H1 (cell line): ENCODE measurements at regions not wholly inside any gene's neighbourhood (a gene's known extent, or its start where the extent isn't known, plus 50 kb on each side); places are given as distances from the start of the nearest gene placed in this dataset.

Experiments used
- CTCF ChIA-PET: fragments of 300-600 bp; sonication (Branson Sonifier 250); formaldehyde crosslinking; loops from one replicate; lab custom pipeline; 2021; ENCODE audit not compliant: partially characterized antibody; lab: Charles Lee
- POLR2A ChIA-PET: fragments of 300-600 bp; sonication (Branson Sonifier 250); formaldehyde crosslinking; loops from one replicate; lab custom pipeline; 2021; ENCODE audit warnings: inconsistent platforms; ENCODE audit not compliant: partially characterized antibody; lab: Charles Lee
- DNase-seq, 2 experiments: peaks; one replicate each; pipeline versions ENCODE4 v3.0.0 to v3.0.0-alpha.2; 2010 to 2022; ENCODE audit warnings: low spot score in 2 of 2, low read depth in 1 of 2, mixed read lengths in 1 of 2
- FAIRE-seq: peaks from 2 replicates; lab custom pipeline; 2011; peaks lifted over from hg19 to GRCh38; lab: Jason Lieb, UNC
- H2AFZ ChIP-seq: 2 replicates; pipeline ENCODE4 v1.8.1; 2012; ENCODE audit warnings: low read length, inconsistent platforms
- H2AK5ac ChIP-seq: 2 replicates; pipeline ENCODE4 v1.6.1; 2013; ENCODE audit warnings: low read depth, low read length
- H2BK120ac ChIP-seq: replicated peaks from 2 replicates; pipeline ENCODE3; 2013; ENCODE audit warnings: low read depth, low read length, inconsistent platforms
- H2BK12ac ChIP-seq: 2 replicates; pipeline ENCODE4 v1.6.1; 2013; ENCODE audit warnings: low read depth, low read length
- H2BK15ac ChIP-seq: 2 replicates; pipeline ENCODE4 v1.6.1; 2013; ENCODE audit warnings: low read length
- H2BK20ac ChIP-seq: 2 replicates; pipeline ENCODE4 v1.6.1; 2013; ENCODE audit warnings: low read length
- H2BK5ac ChIP-seq: 2 replicates; pipeline ENCODE4 v1.6.1; 2013; ENCODE audit warnings: low read depth, low read length
- H3K14ac ChIP-seq: 2 replicates; pipeline ENCODE4 v1.6.1; 2013; ENCODE audit warnings: inconsistent platforms; ENCODE audit not compliant: insufficient read length
- H3K18ac ChIP-seq: 2 replicates; pipeline ENCODE4 v1.6.1; 2013; ENCODE audit warnings: low read length; ENCODE audit errors: extremely low read depth
- H3K23ac ChIP-seq: 2 replicates; pipeline ENCODE4 v1.6.1; 2013; ENCODE audit warnings: inconsistent platforms; ENCODE audit not compliant: insufficient read length
- H3K23me2 ChIP-seq: 2 replicates; pipeline ENCODE4 v1.6.1; 2013; ENCODE audit warnings: low read depth, low read length
- H3K27ac ChIP-seq: 2 replicates; pipeline ENCODE4 v1.6.1; 2011; ENCODE audit warnings: low read depth, low read length, inconsistent platforms
- H3K27me3 ChIP-seq, 4 experiments: replicated peaks in 1 of 4; 1 replicate in 1 of 4; 2 replicates in 3 of 4; pipeline versions ENCODE4 v1.6.1 to v1.8.1; 2011 to 2013; ENCODE audit warnings: low read length in 3 of 4, mild to moderate bottlenecking in 3 of 4, inconsistent platforms in 2 of 4, mixed read lengths in 2 of 4, moderate library complexity in 1 of 4; ENCODE audit not compliant: control insufficient read depth in 3 of 4, insufficient read depth in 3 of 4; ENCODE audit errors: extremely low read depth in 1 of 4
- H3K36me3 ChIP-seq, 4 experiments: 2 replicates each; pipeline versions ENCODE4 v1.6.1 to v1.8.1; 2011 to 2013; ENCODE audit warnings: mild to moderate bottlenecking in 4 of 4, low read length in 3 of 4, moderate library complexity in 2 of 4, control low read depth in 1 of 4, inconsistent platforms in 1 of 4; ENCODE audit not compliant: insufficient read depth in 4 of 4, control insufficient read depth in 2 of 4
- H3K4ac ChIP-seq: replicated peaks from 2 replicates; pipeline ENCODE3; 2013; ENCODE audit warnings: low read length, low read depth, mixed read lengths, inconsistent platforms; ENCODE audit not compliant: insufficient read length
- H3K4me1 ChIP-seq, 4 experiments: replicated peaks in 1 of 4; 1 replicate in 1 of 4; 2 replicates in 3 of 4; pipeline versions ENCODE4 v1.6.1 to v1.8.1; 2011 to 2013; ENCODE audit warnings: low read length in 3 of 4, inconsistent platforms in 2 of 4, mixed read lengths in 1 of 4; ENCODE audit not compliant: insufficient read depth in 4 of 4, control insufficient read depth in 3 of 4
- H3K4me2 ChIP-seq, 2 experiments: 2 replicates each; pipeline versions ENCODE4 v1.6.1 to v1.8.1; 2011 to 2013; ENCODE audit warnings: low read depth in 2 of 2, low read length in 2 of 2, control low read depth in 1 of 2, inconsistent platforms in 1 of 2, mild to moderate bottlenecking in 1 of 2; ENCODE audit not compliant: insufficient read depth in 1 of 2
- H3K4me3 ChIP-seq, 4 experiments: fragments of 200-600, 300-600 bp in 1 of 4; sonication (generic), shearing (Covaris generic), sonication (Bioruptor Twin) in 1 of 4; 2 replicates each; pipeline versions ENCODE4 v1.5.1 to v1.8.1; 2011 to 2016; ENCODE audit warnings: low read length in 4 of 4, low read depth in 3 of 4, control low read depth in 2 of 4, inconsistent platforms in 2 of 4, mild to moderate bottlenecking in 2 of 4, mixed read lengths in 1 of 4, moderate library complexity in 1 of 4; ENCODE audit not compliant: insufficient read depth in 2 of 4; ENCODE audit errors: extremely low read depth in 1 of 4
- H3K56ac ChIP-seq: replicated peaks from 2 replicates; pipeline ENCODE3; 2013; ENCODE audit warnings: low read depth, mild to moderate bottlenecking, mixed read lengths, low read length, inconsistent platforms; ENCODE audit not compliant: insufficient read length
- H3K79me1 ChIP-seq: 2 replicates; pipeline ENCODE4 v1.6.1; 2013; ENCODE audit warnings: low read depth, low read length, control low read depth
- H3K79me2 ChIP-seq, 2 experiments: 2 replicates each; pipeline versions ENCODE4 v1.6.1 to v1.8.1; 2012 to 2013; ENCODE audit warnings: low read length in 2 of 2, mild to moderate bottlenecking in 2 of 2, inconsistent platforms in 1 of 2; ENCODE audit not compliant: insufficient read depth in 2 of 2, control insufficient read depth in 1 of 2
- H3K9ac ChIP-seq, 4 experiments: replicated peaks in 1 of 4; 1 replicate in 1 of 4; 2 replicates in 3 of 4; pipeline versions ENCODE4 v1.6.1 to v1.8.1; 2011 to 2013; ENCODE audit warnings: low read depth in 3 of 4, low read length in 3 of 4, control low read depth in 2 of 4, mild to moderate bottlenecking in 2 of 4, moderate library complexity in 2 of 4, inconsistent platforms in 1 of 4; ENCODE audit errors: extremely low read depth in 1 of 4
- H3K9me3 ChIP-seq, 2 experiments: 2 replicates each; pipeline versions ENCODE4 v1.6.1 to v1.8.1; 2012 to 2013; ENCODE audit warnings: mild to moderate bottlenecking in 2 of 2, moderate library complexity in 2 of 2, control low read depth in 1 of 2, inconsistent platforms in 1 of 2, low read depth in 1 of 2, low read length in 1 of 2, mixed read lengths in 1 of 2; ENCODE audit not compliant: insufficient read depth in 2 of 2
- H4K20me1 ChIP-seq, 2 experiments: replicated peaks in 1 of 2; 2 replicates each; pipeline versions ENCODE3 to v1.8.1; 2011 to 2013; ENCODE audit warnings: inconsistent platforms in 2 of 2, low read length in 2 of 2, mild to moderate bottlenecking in 1 of 2; ENCODE audit not compliant: insufficient read depth in 2 of 2, control insufficient read depth in 1 of 2
- H4K5ac ChIP-seq: 2 replicates; pipeline ENCODE4 v1.6.1; 2013; ENCODE audit warnings: low read length, low read depth, mixed read lengths, inconsistent platforms; ENCODE audit not compliant: insufficient read length
- H4K8ac ChIP-seq: 2 replicates; pipeline ENCODE4 v1.8.0; 2013; ENCODE audit warnings: mild to moderate bottlenecking, moderate library complexity, low read length, inconsistent platforms; ENCODE audit not compliant: insufficient read depth; ENCODE audit errors: extremely low read depth
- H4K91ac ChIP-seq: replicated peaks from 2 replicates; pipeline ENCODE3; 2013; ENCODE audit warnings: low read length, mixed read lengths, inconsistent platforms; ENCODE audit not compliant: insufficient read length
- CBX8 ChIP-seq: fragments of 300-800, 300-1000 bp; sonication (generic); IDR thresholded peaks from 2 replicates; pipeline ENCODE4 v1.7.1; 2016; ENCODE audit warnings: low read depth, low read length, borderline replicate concordance
- CHD2 ChIP-seq: IDR thresholded peaks from 2 replicates; pipeline ENCODE4 v1.6.1; 2012; ENCODE audit warnings: low read length, improper control_type of control experiment
- EGR1 ChIP-seq: IDR thresholded peaks from 2 replicates; pipeline ENCODE4 v1.6.1; 2011; ENCODE audit warnings: low read depth, low read length, borderline replicate concordance
- EP300 ChIP-seq, 2 experiments: IDR thresholded peaks; 1 replicate in 1 of 2; 2 replicates in 1 of 2; pipeline ENCODE4 v1.6.1; 2011 to 2012; ENCODE audit warnings: low read depth in 2 of 2, low read length in 2 of 2, mild to moderate bottlenecking in 2 of 2, borderline replicate concordance in 1 of 2, inconsistent platforms in 1 of 2, moderate library complexity in 1 of 2
- HDAC2 ChIP-seq, 2 experiments: fragments of 300-600 bp in 1 of 2; sonication (generic) in 1 of 2; IDR thresholded peaks; 2 replicates each; pipeline ENCODE4 v1.6.1; 2011 to 2012; ENCODE audit warnings: low read depth in 2 of 2, low read length in 2 of 2, mild to moderate bottlenecking in 2 of 2, moderate library complexity in 2 of 2, borderline replicate concordance in 1 of 2, inconsistent platforms in 1 of 2
- HDAC6 ChIP-seq: IDR thresholded peaks from one replicate; pipeline ENCODE4 v1.7.1; 2012; ENCODE audit warnings: low read depth, mild to moderate bottlenecking, inconsistent platforms, low read length, moderate library complexity
- POLR2AphosphoS5 ChIP-seq: IDR thresholded peaks from 2 replicates; pipeline ENCODE4 v1.6.1; 2011; ENCODE audit warnings: low read depth, low read length
- RBBP5 ChIP-seq: IDR thresholded peaks from 2 replicates; pipeline ENCODE4 v1.7.1; 2012; ENCODE audit warnings: low read depth, mild to moderate bottlenecking, inconsistent platforms, low read length, moderate library complexity, borderline replicate concordance
- RNF2 ChIP-seq: fragments of 200-900, 300-1000 bp; sonication (generic); IDR thresholded peaks from 2 replicates; pipeline ENCODE4 v1.7.1; 2016; ENCODE audit warnings: borderline replicate concordance, low read depth, mild to moderate bottlenecking, antibody characterized with exemption, low read length; ENCODE audit not compliant: poor library complexity, severe bottlenecking; ENCODE audit errors: missing control alignments
- SIX5 ChIP-seq: IDR thresholded peaks from 2 replicates; pipeline ENCODE4 v1.6.1; 2011; ENCODE audit warnings: mild to moderate bottlenecking, low read depth, low read length
- TAF7 ChIP-seq: optimal IDR thresholded peaks from 2 replicates; pipeline ENCODE3; 2011; ENCODE audit warnings: low read depth, mild to moderate bottlenecking, inconsistent platforms, low read length, moderate library complexity, borderline replicate concordance
- ZNF274 ChIP-seq: IDR thresholded peaks from 2 replicates; pipeline ENCODE4 v1.7.0; 2012; ENCODE audit warnings: low read length, borderline replicate concordance; ENCODE audit errors: extremely low read depth
- WGBS, 2 experiments: shearing (Covaris generic) in 1 of 2; methylation state at CpG; one replicate each; pipeline versions ENCODE4 v1.1.6 to v1.1.7; 2013 to 2015; ENCODE audit warnings: low lambda C conversion rate in 2 of 2, mixed read lengths in 2 of 2, inconsistent platforms in 1 of 2, low coverage in 1 of 2, missing lambda C conversion rate in 1 of 2; ENCODE audit not compliant: insufficient replicate concordance in 2 of 2, insufficient coverage in 1 of 2, insufficient read length in 1 of 2; ENCODE audit errors: extremely low coverage in 1 of 2, missing lambda C conversion rate in 1 of 2; 5-methylcytosine and 5-hydroxymethylcytosine counted together

GRCh38 chr20:46816886-46817638, 77.6 kb upstream of the EYA2 start:
- no peak overlapping the region for H3K27ac ChIP-seq
- no peaks in the 10 kb centered on the region for H4K20me1 ChIP-seq
- no peak overlapping the region for H2BK120ac ChIP-seq
- H2AFZ ChIP-seq: no peak overlapping the region
- H3K27me3 ChIP-seq: no peaks in the 10 kb centered on the region; a peak in 1 of 7 replicates
- no peak overlapping the region for H3K56ac ChIP-seq
- H3K14ac ChIP-seq: no peak overlapping the region
- no peak overlapping the region for H2BK5ac ChIP-seq
- H4K91ac ChIP-seq: no peak overlapping the region
- peaks cover 0 to 11% (median 2%) of the 10 kb centered on the region in 4 experiments; a peak in 3 of 7 replicates for H3K4me1 ChIP-seq
- H2BK12ac ChIP-seq: no peak overlapping the region
- no peak overlapping the region for H3K9ac ChIP-seq
- H2BK15ac ChIP-seq: no peak overlapping the region
- no peak overlapping the region for H2BK20ac ChIP-seq
- H2AK5ac ChIP-seq: no peak overlapping the region
- no peak for TF ChIP-seq ZNF274
- no peak for TF ChIP-seq EP300 (IDR thresholded peaks at IDR 0.05; ENCODE audit: borderline replicate concordance in 1 of 2, low read depth in 2 of 2, low read length in 2 of 2)
- TF ChIP-seq HDAC6: no peak
- no peak for TF ChIP-seq POLR2AphosphoS5
- no peak for TF ChIP-seq CBX8
- TF ChIP-seq TAF7: no peak
- TF ChIP-seq SIX5: no peak
- no peak for TF ChIP-seq RBBP5
- TF ChIP-seq CHD2: no peak
- TF ChIP-seq EGR1: no peak
- TF ChIP-seq HDAC2 (IDR thresholded peaks at IDR 0.05; ENCODE audit: borderline replicate concordance in 1 of 2, low read depth in 2 of 2, low read length in 2 of 2): no peak
- no peak for TF ChIP-seq RNF2
- TF ChIP-seq, all 59 proteins: peak for 0
- DNase-seq (no peak), FAIRE-seq (no peak)
- H3K4me2 ChIP-seq: no peak overlapping the region
- WGBS, 2 experiments: 84% methylated on average over 8 of the region's 8 CpGs; no CpG with 5 or more reads in 1 of the 2 experiments
- POLR2A ChIA-PET: no interaction called here
- no peaks in the 10 kb centered on the region for H3K9me3 ChIP-seq
- CTCF ChIA-PET: no interaction called here
- no peak overlapping the region for H3K18ac ChIP-seq
- H3K23me2 ChIP-seq: no peaks in the 10 kb centered on the region
- no peak overlapping the region for H4K8ac ChIP-seq
- no peaks in the 10 kb centered on the region for H3K79me2 ChIP-seq
- H3K36me3 ChIP-seq: no peaks in the 10 kb centered on the region
- no peak overlapping the region for H4K5ac ChIP-seq
- H3K79me1 ChIP-seq: no peaks in the 10 kb centered on the region
- no peak overlapping the region for H3K4ac ChIP-seq
- no peak overlapping the region for H3K23ac ChIP-seq
- H3K4me3 ChIP-seq: no peak overlapping the region
